ENCODE measurements at regions not wholly inside any gene's neighbourhood (a gene's known extent, or its start where the extent isn't known, plus 50 kb on each side); places are given as distances from the start of the nearest gene placed in this dataset.
"Not testable (repeated sequence)": the region's sequence is repeated elsewhere in the genome, so short reads cannot be mapped to it uniquely, and the experiment has no call there.

DNA sequence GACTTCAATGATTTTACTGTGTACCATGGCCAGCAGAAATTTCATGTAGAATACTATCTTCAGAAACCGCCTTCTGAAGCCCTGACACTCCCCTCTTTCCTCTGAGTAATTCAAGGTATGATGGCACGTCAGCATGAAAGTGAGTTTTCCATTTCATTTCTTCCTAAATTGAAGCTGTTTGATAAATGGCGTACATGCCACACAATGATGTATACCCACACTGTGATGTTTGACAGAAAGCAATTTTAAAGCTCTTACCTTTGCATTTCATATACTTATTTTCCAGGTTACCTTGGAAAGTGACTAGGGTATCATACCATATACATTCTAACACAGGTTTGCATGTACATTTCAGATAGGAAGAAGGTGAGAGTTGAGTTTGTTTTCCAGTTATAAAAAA is 147.9 kb upstream of the LRRC3B start:
- peaks cover under 1 to 22% (median 5%) of the 10 kb centered on the region in 6 donors for H3K9me3 Mint-ChIP-seq
- H3K27me3 Mint-ChIP-seq (ENCODE audit: low read depth in 3 of 3), result no peaks in the 10 kb centered on the region
- H3K36me3 Mint-ChIP-seq, result no peaks in the 10 kb centered on the region
- DNase-seq, result no peak
- H3K27ac Mint-ChIP-seq, result no peak overlapping the region
- no peaks in the 10 kb centered on the region for H3K4me1 Mint-ChIP-seq
- H3K4me3 Mint-ChIP-seq, result no peak overlapping the region

DNA sequence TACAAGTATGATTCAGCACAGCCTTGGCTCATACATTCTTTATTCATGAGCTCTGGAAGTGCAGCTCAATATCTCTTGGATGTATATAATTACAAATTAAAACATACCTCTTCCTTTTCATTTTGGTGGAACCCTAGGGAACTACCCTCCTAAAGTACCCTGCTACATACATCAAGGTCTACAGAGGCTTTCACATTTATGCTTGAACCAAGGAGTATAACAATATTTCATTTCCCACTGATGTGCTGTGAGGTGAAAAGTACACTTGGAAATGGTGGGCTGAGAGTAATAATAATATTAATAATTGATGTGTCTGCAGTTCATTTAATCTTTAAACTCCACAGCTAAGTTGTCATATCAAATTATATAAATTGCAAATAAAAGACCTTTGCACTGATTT is 142.2 kb upstream of the LRRC3B start:
- no peak overlapping the region for H3K4me3 Mint-ChIP-seq

DNA sequence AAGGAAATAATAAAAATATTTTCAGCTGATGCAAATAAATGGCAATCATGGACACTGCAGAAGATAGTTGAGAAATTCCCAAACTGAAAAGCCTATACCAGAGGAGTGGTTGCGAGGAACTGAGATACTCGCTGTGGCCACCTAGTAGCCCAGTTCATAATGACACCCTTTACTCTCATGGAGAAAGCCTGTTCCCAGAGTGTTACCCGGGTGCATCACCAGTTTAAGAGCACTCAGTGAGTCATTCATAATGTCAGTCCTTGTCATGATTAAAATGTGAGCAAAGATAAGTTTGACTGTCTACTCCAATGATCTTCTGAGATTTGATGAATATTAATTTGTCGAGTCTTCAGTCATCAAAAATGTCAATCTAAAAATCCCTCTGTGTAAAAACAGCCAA is 138.4 kb upstream of the LRRC3B start:
- no peaks in the 10 kb centered on the region for H3K36me3 Mint-ChIP-seq

More for the DNA sequence above, 142.2 kb upstream of the LRRC3B start:
- DNase-seq, result no peak
- no peaks in the 10 kb centered on the region for H3K27me3 Mint-ChIP-seq (ENCODE audit: low read depth in 3 of 3)
- no peaks in the 10 kb centered on the region for H3K4me1 Mint-ChIP-seq
- H3K9me3 Mint-ChIP-seq, result peaks cover 0 to 20% (median 7%) of the 10 kb centered on the region in 6 donors
- H3K27ac Mint-ChIP-seq, result no peak overlapping the region
- no peaks in the 10 kb centered on the region for H3K36me3 Mint-ChIP-seq

DNA sequence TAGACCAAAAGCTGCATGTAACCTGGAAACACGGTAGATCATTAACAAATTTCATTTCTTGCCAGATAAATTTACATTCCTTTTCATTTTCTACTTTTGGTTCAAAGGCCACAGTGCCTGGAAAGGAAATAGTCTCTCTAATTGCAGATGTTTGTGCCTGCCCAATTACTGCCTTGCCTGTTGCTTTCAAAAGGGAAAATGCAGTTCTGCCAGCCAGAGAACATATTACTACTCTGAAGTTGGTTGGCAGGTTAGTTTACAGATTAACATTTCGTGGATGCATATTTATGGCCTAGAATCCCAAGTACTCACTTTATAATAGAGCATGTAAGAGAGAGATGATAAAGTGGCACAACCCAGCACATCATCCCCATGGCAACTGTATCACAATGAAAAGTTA is 124.3 kb upstream of the LRRC3B start:
- Mint-ChIP-seq H3K27ac (no peak overlapping the region), H3K9me3 (peaks cover 5 to 39% (median 15%) of the 10 kb centered on the region in 6 donors), H3K4me1 (no peaks in the 10 kb centered on the region), H3K27me3 (ENCODE audit: low read depth in 3 of 3) (no peaks in the 10 kb centered on the region), H3K4me3 (no peak overlapping the region), H3K36me3 (no peaks in the 10 kb centered on the region)
- DNase-seq, result no peak

More for the DNA sequence above, 138.4 kb upstream of the LRRC3B start:
- DNase-seq, result no peak
- H3K4me1 Mint-ChIP-seq, result no peaks in the 10 kb centered on the region
- no peak overlapping the region for H3K4me3 Mint-ChIP-seq
- peaks cover 6 to 35% (median 12%) of the 10 kb centered on the region in 6 donors for H3K9me3 Mint-ChIP-seq
- H3K27me3 Mint-ChIP-seq (ENCODE audit: low read depth in 3 of 3), result peaks cover 0 to 1% (median 0%) of the 10 kb centered on the region in 3 donors
- no peak overlapping the region for H3K27ac Mint-ChIP-seq

DNA sequence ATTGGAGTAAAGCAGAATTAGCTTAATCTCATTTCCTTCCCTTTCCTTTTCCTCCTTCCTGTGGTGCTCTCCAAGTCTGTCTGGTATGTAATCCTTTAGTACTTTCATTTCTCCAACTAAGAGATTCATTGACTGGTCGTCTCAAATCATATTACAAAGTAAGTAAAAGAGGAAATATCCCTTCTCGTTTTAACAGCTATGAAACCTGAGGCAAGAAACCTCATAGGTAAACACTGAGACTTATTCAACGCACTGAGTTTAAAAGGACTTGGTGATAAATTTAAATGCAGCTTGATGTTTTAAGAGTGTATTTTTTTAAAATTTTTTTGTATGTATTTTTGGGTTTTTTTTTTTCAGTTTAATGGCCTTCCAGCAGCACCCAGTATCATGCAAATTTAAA is 117.2 kb upstream of the LRRC3B start:
- DNase-seq, result no peak
- Mint-ChIP-seq H3K4me3 (no peak overlapping the region), H3K36me3 (no peaks in the 10 kb centered on the region), H3K27me3 (ENCODE audit: low read depth in 3 of 3) (no peaks in the 10 kb centered on the region), H3K4me1 (no peaks in the 10 kb centered on the region), H3K27ac (no peak overlapping the region), H3K9me3 (peaks cover 1 to 36% (median 7%) of the 10 kb centered on the region in 6 donors)

DNA sequence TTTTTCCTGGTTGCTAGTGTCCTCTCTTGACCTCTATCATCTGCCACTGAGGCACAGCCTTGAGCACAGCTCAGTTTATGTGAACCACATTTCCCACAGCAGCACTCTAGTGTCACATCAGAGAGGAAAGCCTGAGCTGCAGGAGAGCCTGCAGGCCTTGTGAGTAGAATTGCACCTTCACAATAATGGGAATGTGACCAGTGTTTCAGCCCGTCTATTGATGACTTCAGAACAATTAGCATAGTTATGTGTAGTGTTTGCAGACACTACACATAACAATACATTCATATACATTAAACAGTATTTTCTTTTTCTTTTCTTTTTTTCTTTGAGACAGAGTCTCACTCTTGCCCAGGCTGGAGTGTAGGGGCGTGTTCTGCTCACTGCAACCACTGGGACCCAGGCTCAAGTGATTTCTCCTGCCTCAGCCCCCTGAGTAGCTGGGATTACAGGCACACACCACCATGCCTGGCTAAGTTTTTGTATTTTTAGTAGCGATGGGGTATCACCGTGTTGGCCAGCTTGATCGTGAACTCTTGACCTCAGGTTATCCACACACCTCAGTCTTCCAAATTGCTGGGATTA is 108.0 kb upstream of the LRRC3B start:
- not testable (repeated sequence) for H3K4me1 Mint-ChIP-seq

DNA sequence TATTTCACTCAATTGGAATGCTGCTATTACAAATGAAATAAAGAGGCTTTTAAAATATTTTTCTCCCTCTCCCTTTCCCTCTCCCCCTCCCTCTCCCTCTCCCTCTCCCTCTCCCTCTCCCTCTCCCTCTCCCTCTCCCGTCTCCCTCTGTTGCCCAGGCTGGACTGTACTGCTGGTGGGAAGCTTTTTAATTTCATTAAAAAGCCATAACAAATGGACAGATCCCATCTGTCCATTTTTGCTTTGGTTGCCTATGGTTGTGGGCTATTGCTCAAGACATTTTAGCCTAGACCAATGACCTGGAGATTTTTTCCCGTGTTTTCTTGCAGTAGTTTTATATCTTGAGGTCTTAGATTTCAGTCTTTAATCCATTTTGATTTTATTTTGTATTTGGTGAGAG is 107.2 kb upstream of the LRRC3B start:
- no peak for DNase-seq
- Mint-ChIP-seq H3K27ac (no peak overlapping the region), H3K9me3 (peaks cover 0 to 33% (median 11%) of the 10 kb centered on the region in 6 donors), H3K27me3 (ENCODE audit: low read depth in 3 of 3) (peaks cover 0 to 2% (median 1%) of the 10 kb centered on the region in 3 donors), H3K4me1 (no peaks in the 10 kb centered on the region), H3K4me3 (no peak overlapping the region), H3K36me3 (no peaks in the 10 kb centered on the region)

More for the DNA sequence above, 108.0 kb upstream of the LRRC3B start:
- H3K9me3 Mint-ChIP-seq, result peaks cover 0 to 33% (median 12%) of the 10 kb centered on the region in 6 donors
- not testable (repeated sequence) for H3K36me3 Mint-ChIP-seq; H3K27ac Mint-ChIP-seq; H3K4me3 Mint-ChIP-seq; H3K27me3 Mint-ChIP-seq (ENCODE audit: low read depth in 3 of 3); DNase-seq

DNA sequence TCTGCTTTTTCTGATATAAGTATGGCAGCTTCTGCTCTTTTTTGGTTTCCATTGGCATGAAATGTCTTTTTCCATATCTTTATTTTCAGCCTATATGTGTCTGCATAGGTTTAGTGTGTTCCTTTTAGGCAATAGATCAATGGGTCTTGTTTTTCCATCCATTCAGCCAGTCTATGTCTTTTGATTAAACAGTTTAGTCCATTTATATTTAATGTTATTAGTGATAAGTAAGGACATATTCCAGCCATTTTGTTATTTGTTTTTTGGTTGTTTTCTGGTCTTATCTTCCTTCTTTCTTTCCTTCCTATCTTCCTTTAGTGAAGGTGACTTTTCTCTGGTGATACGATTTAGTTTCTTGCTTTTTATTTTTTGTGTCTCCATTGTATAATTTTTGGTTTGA is 101.3 kb upstream of the LRRC3B start:
- peaks cover 11 to 64% (median 28%) of the 10 kb centered on the region in 6 donors for H3K9me3 Mint-ChIP-seq
- peaks cover 0 to 1% (median 0%) of the 10 kb centered on the region in 3 donors for H3K27me3 Mint-ChIP-seq (ENCODE audit: low read depth in 3 of 3)
- H3K27ac Mint-ChIP-seq, result no peak overlapping the region
- H3K36me3 Mint-ChIP-seq, result no peaks in the 10 kb centered on the region
- no peaks in the 10 kb centered on the region for H3K4me1 Mint-ChIP-seq
- no peak for DNase-seq
- H3K4me3 Mint-ChIP-seq, result no peak overlapping the region

DNA sequence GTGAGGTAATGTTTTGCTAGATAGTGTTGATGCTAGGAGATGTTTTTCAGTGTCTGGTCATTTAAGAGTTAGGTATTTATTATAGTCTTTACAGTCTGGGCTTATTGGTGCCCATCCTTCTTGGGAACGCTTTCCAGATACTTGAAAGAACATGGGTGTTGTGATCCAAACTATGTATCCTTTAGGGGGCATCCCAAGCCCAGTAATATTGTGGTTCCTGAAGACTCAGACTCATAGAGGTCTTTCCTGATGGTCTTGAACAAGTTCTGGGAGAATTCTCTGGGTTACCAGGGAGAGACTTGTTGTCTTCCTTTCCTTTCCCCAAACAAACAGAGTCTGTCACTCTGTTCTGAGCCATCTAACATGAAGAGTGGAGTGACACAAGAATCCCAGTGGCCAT is 99.7 kb upstream of the LRRC3B start:
- H3K27ac Mint-ChIP-seq, result no peak overlapping the region
- H3K36me3 Mint-ChIP-seq, result no peaks in the 10 kb centered on the region
- no peak for DNase-seq
- H3K9me3 Mint-ChIP-seq, result peaks cover 11 to 63% (median 27%) of the 10 kb centered on the region in 6 donors
- H3K4me1 Mint-ChIP-seq, result no peaks in the 10 kb centered on the region
- H3K27me3 Mint-ChIP-seq (ENCODE audit: low read depth in 3 of 3), result peaks cover 0 to 1% (median 0%) of the 10 kb centered on the region in 3 donors
- H3K4me3 Mint-ChIP-seq, result no peak overlapping the region

DNA sequence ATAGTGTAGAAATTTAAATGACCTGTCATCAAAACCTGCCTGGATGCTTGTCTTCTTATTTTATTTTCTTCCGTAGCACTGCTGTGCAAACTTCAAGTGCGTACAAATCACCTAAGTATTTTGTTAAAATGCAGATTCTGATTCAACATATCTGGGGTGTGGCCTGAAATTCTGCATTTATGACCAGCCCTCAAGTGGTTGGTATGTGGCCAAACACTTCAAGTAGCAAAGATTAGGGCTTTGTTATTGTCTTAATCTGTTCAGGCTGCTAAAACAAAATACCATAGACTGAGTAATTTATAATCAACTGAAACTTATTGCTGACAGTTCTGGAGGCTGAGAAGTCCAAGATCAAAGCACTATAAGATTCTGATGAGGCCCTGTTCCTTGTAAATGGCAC is 97.6 kb upstream of the LRRC3B start:
- Mint-ChIP-seq H3K27ac (no peak overlapping the region), H3K36me3 (no peaks in the 10 kb centered on the region), H3K27me3 (ENCODE audit: low read depth in 3 of 3) (peaks cover 0 to 1% (median 0%) of the 10 kb centered on the region in 3 donors), H3K4me3 (no peak overlapping the region), H3K4me1 (no peaks in the 10 kb centered on the region), H3K9me3 (peaks cover 11 to 70% (median 38%) of the 10 kb centered on the region in 6 donors)
- DNase-seq, result no peak

DNA sequence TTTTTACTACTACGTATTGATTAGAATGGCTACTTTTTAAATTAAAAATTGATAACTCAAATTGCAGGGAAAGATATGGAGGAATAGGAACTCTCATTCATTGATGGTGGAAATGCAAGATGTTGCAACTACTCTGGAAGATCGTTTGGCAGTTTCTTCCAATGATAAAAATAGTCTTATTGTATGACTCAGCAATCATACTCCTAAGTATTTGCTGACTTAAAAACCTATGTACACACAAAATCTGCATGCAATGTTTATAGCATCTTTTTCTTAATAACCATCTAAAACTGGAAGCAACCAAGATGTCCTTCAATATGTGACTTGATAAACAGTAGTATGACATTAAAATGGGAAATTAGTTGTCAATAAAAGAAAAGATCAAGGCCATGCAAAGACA is 87.4 kb upstream of the LRRC3B start:
- Mint-ChIP-seq H3K27ac (no peak overlapping the region), H3K9me3 (peaks cover 12 to 28% (median 19%) of the 10 kb centered on the region in 6 donors), H3K27me3 (ENCODE audit: low read depth in 3 of 3) (peaks cover 0 to 2% (median 0%) of the 10 kb centered on the region in 3 donors), H3K4me3 (no peak overlapping the region), H3K36me3 (no peaks in the 10 kb centered on the region), H3K4me1 (no peaks in the 10 kb centered on the region)
- no peak for DNase-seq

DNA sequence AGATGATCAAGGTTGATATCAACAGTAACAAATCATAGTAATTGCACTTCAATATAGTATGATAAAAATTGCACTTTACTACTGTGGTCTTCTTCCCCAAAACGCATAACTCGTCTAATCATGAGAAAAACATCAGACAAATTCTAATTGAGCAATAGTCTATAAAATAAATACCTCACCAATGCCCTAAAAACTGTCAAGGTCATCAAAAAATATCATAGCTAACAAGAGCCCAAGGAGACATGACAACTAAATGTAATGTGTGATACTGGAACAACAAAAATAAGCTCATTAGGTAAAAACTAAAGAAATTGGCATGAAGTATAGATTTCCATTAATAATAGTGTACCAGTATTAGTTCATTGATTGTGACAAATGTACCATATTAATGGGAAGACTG is 85.6 kb upstream of the LRRC3B start:
- H3K4me3 Mint-ChIP-seq, result no peak overlapping the region
- peaks cover 9 to 20% (median 15%) of the 10 kb centered on the region in 6 donors for H3K9me3 Mint-ChIP-seq
- no peaks in the 10 kb centered on the region for H3K27me3 Mint-ChIP-seq (ENCODE audit: low read depth in 3 of 3)
- H3K36me3 Mint-ChIP-seq, result no peaks in the 10 kb centered on the region
- no peak overlapping the region for H3K27ac Mint-ChIP-seq
- no peak for DNase-seq
- no peaks in the 10 kb centered on the region for H3K4me1 Mint-ChIP-seq

DNA sequence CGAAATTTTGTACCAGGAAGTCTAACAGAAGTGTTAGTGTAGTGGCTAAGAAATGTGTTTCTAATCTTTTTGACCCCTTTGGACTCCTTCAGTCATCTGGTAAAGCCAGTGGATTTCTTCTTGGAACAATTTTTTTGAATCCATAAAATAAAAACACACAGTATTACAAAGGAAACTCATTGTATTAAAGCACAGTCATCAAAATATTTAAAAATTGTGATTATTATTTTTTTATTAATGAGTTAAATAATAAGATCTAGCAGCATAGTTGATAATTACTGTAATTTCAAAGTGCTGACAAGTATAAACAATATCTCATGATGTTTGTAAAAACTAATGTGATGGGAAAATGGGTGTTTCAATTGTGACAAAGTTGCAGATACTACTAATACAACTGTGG is 72.2 kb upstream of the LRRC3B start:
- Mint-ChIP-seq H3K27me3 (ENCODE audit: low read depth in 3 of 3) (no peaks in the 10 kb centered on the region), H3K4me3 (no peak overlapping the region), H3K27ac (no peak overlapping the region), H3K4me1 (no peaks in the 10 kb centered on the region), H3K36me3 (no peaks in the 10 kb centered on the region), H3K9me3 (peaks cover 3 to 44% (median 8%) of the 10 kb centered on the region in 6 donors)
- no peak for DNase-seq

DNA sequence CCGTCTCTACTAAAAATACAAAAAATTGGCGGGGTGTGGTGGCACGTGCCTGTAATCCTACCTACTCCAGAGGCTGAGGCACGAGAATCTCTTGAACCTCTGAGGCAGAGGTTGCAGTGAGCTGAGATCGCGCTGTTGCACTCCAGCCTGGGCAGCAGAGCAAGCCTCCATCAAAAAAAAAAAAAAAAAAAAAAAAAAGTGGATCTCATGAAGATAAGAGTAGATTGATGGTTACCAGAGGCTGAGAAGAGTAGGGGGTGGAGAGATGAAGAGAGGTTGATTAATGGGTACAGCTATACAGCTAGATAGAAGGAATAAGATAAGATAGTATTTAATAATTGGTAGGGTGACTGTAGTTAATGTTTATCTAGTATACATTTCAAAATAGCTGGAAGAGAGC is 65.9 kb upstream of the LRRC3B start:
- no peaks in the 10 kb centered on the region for H3K4me1 Mint-ChIP-seq
- H3K27me3 Mint-ChIP-seq (ENCODE audit: low read depth in 3 of 3), result no peaks in the 10 kb centered on the region
- H3K9me3 Mint-ChIP-seq, result peaks cover 0 to 20% (median 7%) of the 10 kb centered on the region in 6 donors
- no peak overlapping the region for H3K27ac Mint-ChIP-seq
- H3K36me3 Mint-ChIP-seq, result no peaks in the 10 kb centered on the region
- no peak for DNase-seq
- H3K4me3 Mint-ChIP-seq, result no peak overlapping the region

DNA sequence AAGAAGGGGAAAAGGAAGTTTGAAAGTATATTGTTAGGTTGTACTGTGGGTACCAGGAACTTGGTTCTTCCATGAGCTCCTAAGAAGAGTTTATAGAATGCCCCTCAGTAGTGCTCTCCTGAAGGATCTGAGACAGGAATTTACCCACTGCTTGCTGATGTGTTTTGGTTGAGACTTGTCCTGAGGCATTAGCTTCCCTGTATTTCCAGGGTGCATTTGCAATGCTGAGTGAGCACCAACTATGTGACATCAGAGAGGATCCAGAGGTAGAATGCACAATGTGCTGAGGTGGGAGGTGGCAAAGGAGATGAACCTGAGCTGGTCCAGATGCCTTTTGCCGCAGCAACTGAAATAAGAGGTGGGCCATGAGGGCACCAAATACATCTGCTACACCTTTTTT is 64.3 kb upstream of the LRRC3B start:
- Mint-ChIP-seq H3K9me3 (peaks cover 2 to 11% (median 6%) of the 10 kb centered on the region in 6 donors), H3K4me1 (no peaks in the 10 kb centered on the region), H3K27me3 (ENCODE audit: low read depth in 3 of 3) (no peaks in the 10 kb centered on the region), H3K4me3 (no peak overlapping the region), H3K36me3 (no peaks in the 10 kb centered on the region), H3K27ac (no peak overlapping the region)
- no peak for DNase-seq
